GM12878 (cell line): ENCODE measurements at regions not wholly inside any gene's neighbourhood (a gene's known extent, or its start where the extent isn't known, plus 50 kb on each side); places are given as distances from the start of the nearest gene placed in this dataset.

Experiments
- ATAC-seq: fragments of 200-7000 bp; cut with Tn5 transposase; 3 replicates; pipeline ENCODE4 v1.9.1; 2020; ENCODE audit warnings: mild to moderate bottlenecking, moderate library complexity
- BruUV-seq: library from RNA; stranded (reverse); fragments of 400-500 nt; replicated peaks from 2 replicates; lab custom pipeline; 2021; lab: Mats Ljungman, UMichigan
- CTCF ChIA-PET: fragments of 300-600 bp; sonication (Branson Sonifier 250); formaldehyde crosslinking; extraction: SDS; loops from one replicate; lab custom pipeline; 2021; ENCODE audit warnings: inconsistent platforms; lab: Yijun Ruan, JAX
- POLR2A ChIA-PET: fragments of 350-600 bp; formaldehyde crosslinking; extraction: SDS; loops from one replicate; lab custom pipeline; 2021; ENCODE audit warnings: inconsistent platforms; lab: Charles Lee
- RAD21 ChIA-PET: fragments of 300-600 bp; sonication (Branson Sonifier 250); formaldehyde crosslinking; loops from one replicate; lab custom pipeline; 2023; ENCODE audit warnings: antibody characterized with exemption; ENCODE audit not compliant: unreplicated experiment; lab: Charles Lee
- SMC1A ChIA-PET: fragments of 300-600 bp; sonication (Branson Sonifier 250); formaldehyde crosslinking; loops from one replicate; lab custom pipeline; 2023; ENCODE audit not compliant: unreplicated experiment, uncharacterized antibody; lab: Charles Lee
- DNase-seq: peaks from one replicate; pipeline ENCODE4 v3.0.0-alpha.2; 2011; ENCODE audit warnings: low read depth, low spot score
- FAIRE-seq: peaks from 3 replicates; lab custom pipeline; 2011; peaks lifted over from hg19 to GRCh38; lab: Jason Lieb, UNC
- H2AFZ ChIP-seq: 2 replicates; pipeline ENCODE4 v1.6.0; 2011; ENCODE audit warnings: low read depth, low read length, control low read depth; ENCODE audit not compliant: control insufficient read depth
- H3K27ac ChIP-seq: 2 replicates; pipeline ENCODE4 v1.5.1; 2011; ENCODE audit warnings: control low read depth; ENCODE audit not compliant: control insufficient read depth, insufficient read depth
- H3K27me3 ChIP-seq, 2 experiments: replicated peaks in 1 of 2; 2 replicates each; pipeline versions ENCODE4 v1.6.0 to v1.6.1; 2011; ENCODE audit warnings: low read length in 1 of 2; ENCODE audit not compliant: control insufficient read depth in 2 of 2, insufficient read depth in 2 of 2
- H3K36me3 ChIP-seq, 2 experiments: 2 replicates each; pipeline ENCODE4 v1.5.1; 2011; ENCODE audit warnings: low read length in 1 of 2; ENCODE audit not compliant: control insufficient read depth in 2 of 2, insufficient read depth in 2 of 2
- H3K4me1 ChIP-seq: 2 replicates; pipeline ENCODE4 v1.6.1; 2011; ENCODE audit warnings: mild to moderate bottlenecking, low read length, moderate library complexity, mixed read lengths; ENCODE audit not compliant: control insufficient read depth, insufficient read depth
- H3K4me2 ChIP-seq: 2 replicates; pipeline ENCODE4 v1.6.0; 2011; ENCODE audit warnings: control low read depth; ENCODE audit not compliant: control insufficient read depth, insufficient read depth
- H3K4me3 ChIP-seq: fragments of 200-600 bp; sonication (generic); 2 replicates; pipeline ENCODE4 v1.5.1; 2016
- H3K79me2 ChIP-seq: 2 replicates; pipeline ENCODE4 v1.6.0; 2011; ENCODE audit warnings: low read length; ENCODE audit not compliant: control insufficient read depth, insufficient read depth
- H3K9ac ChIP-seq: 2 replicates; pipeline ENCODE4 v1.8.0; 2011; ENCODE audit warnings: low read length, control low read depth, mixed read lengths; ENCODE audit not compliant: control insufficient read depth, insufficient read depth
- H3K9me3 ChIP-seq: replicated peaks from 3 replicates; pipeline ENCODE4 v1.5.1; 2011; ENCODE audit warnings: mild to moderate bottlenecking, low read length; ENCODE audit not compliant: control insufficient read depth, insufficient read depth
- H4K20me1 ChIP-seq: 2 replicates; pipeline ENCODE4 v1.6.0; 2011; ENCODE audit not compliant: control insufficient read depth, insufficient read depth
- CBX3 ChIP-seq: fragments of 200-600 bp; sonication (generic); IDR thresholded peaks from 2 replicates; pipeline ENCODE4 v1.6.1; 2016; ENCODE audit warnings: low read depth, borderline replicate concordance
- CTCF ChIP-seq, 3 experiments: IDR thresholded peaks in 2 of 3; conservative IDR thresholded peaks in 1 of 3; 2 replicates each; pipeline ENCODE4 v1.5.1; 2011; ENCODE audit warnings: low read depth in 3 of 3, low read length in 3 of 3, mild to moderate bottlenecking in 3 of 3, control low read depth in 2 of 3, moderate library complexity in 2 of 3, inconsistent platforms in 1 of 3, mixed read lengths in 1 of 3; ENCODE audit not compliant: control insufficient read depth in 2 of 3, insufficient read depth in 1 of 3; ENCODE audit errors: extremely low read depth in 1 of 3
- E2F4 ChIP-seq: IDR thresholded peaks from 2 replicates; pipeline ENCODE4 v1.6.1; 2012; ENCODE audit warnings: low read depth, low read length, improper control_type of control experiment
- IKZF1 ChIP-seq: fragments of 450-650 bp; conservative IDR thresholded peaks from 2 replicates; pipeline ENCODE4 v1.6.1; 2017; ENCODE audit warnings: antibody characterized with exemption, mild to moderate bottlenecking
- JUNB ChIP-seq: IDR thresholded peaks from 2 replicates; pipeline ENCODE4 v1.6.1; 2016; ENCODE audit warnings: antibody characterized with exemption, mild to moderate bottlenecking
- MLLT1 ChIP-seq: fragments of 450-650 bp; IDR thresholded peaks from 2 replicates; pipeline ENCODE4 v1.6.1; 2016; ENCODE audit warnings: mild to moderate bottlenecking
- RAD21 ChIP-seq: IDR thresholded peaks from 2 replicates; pipeline ENCODE4 v1.6.1; 2011; ENCODE audit warnings: mild to moderate bottlenecking, low read depth, low read length, moderate library complexity; ENCODE audit not compliant: insufficient read depth
- SMC3 ChIP-seq: IDR thresholded peaks from 2 replicates; pipeline ENCODE4 v1.6.1; 2011; ENCODE audit warnings: low read length, improper control_type of control experiment, borderline replicate concordance
- WGBS: methylation state at CpG from one replicate; pipeline ENCODE4 v1.1.6; 2016; ENCODE audit warnings: low lambda C conversion rate; ENCODE audit not compliant: insufficient replicate concordance, insufficient coverage; ENCODE audit errors: missing lambda C conversion rate; 5-methylcytosine and 5-hydroxymethylcytosine counted together
- in situ Hi-C: fragments of 300-500 bp; cut with MboI; formaldehyde crosslinking; loops from 9 replicates; pipeline ENCODE4 v1.14.3; 2018; ENCODE audit warnings: mixed read lengths
- intact Hi-C: fragments of 100-400 bp; cut with micrococcal nuclease; formaldehyde crosslinking; loops from one replicate; pipeline ENCODE4 v1.14.2; 2022; ENCODE audit not compliant: unreplicated experiment

- FAIRE-seq (no peak), ATAC-seq (peak; percentile 77), DNase-seq (no peak)
- no peaks in the 10 kb centered on the region for H3K4me1 ChIP-seq
- TF ChIP-seq E2F4, result no peak
- H3K9ac ChIP-seq, result no peak overlapping the region
- in situ Hi-C loops (loop anchor here (5.0 kb wide), 3 partner anchors 145 to 340 kb away; no protein-coding TSS in a partner anchor), intact Hi-C loops (loop anchor here (1.0 to 5.0 kb wide), 6 partner anchors 70 to 338 kb away; no protein-coding TSS in a partner anchor)
- ChIA-PET CTCF (interaction anchor here (0.7 to 9.0 kb wide), 64 partner anchors 10 to 422 kb away, joined by 3 to 208 read pairs (median 6); no protein-coding TSS in a partner anchor), POLR2A (interaction anchor here (0.6 to 3.3 kb wide), 6 partner anchors 60 to 339 kb away, joined by 3 to 19 read pairs (median 5); no protein-coding TSS in a partner anchor), RAD21 (interaction anchor here (0.7 to 9.9 kb wide), 42 partner anchors 10 to 353 kb away, joined by 3 to 159 read pairs (median 6); no protein-coding TSS in a partner anchor), SMC1A (interaction anchor here (0.6 to 10.1 kb wide), 41 partner anchors 12 to 353 kb away, joined by 3 to 202 read pairs (median 7); no protein-coding TSS in a partner anchor)
- BruUV-seq, result no TSS peak
- H3K27ac ChIP-seq, result no peak overlapping the region
- H4K20me1 ChIP-seq, result no peaks in the 10 kb centered on the region
- no peaks in the 10 kb centered on the region; a peak in 1 of 4 replicates for H3K27me3 ChIP-seq
- 30% methylated on average over 8 of the region's 9 CpGs for WGBS
- H3K36me3 ChIP-seq, result no peaks in the 10 kb centered on the region
- no peak overlapping the region for H3K4me3 ChIP-seq
- no peaks in the 10 kb centered on the region; the same call in 2 of the 3 replicates for H3K9me3 ChIP-seq
- H3K4me2 ChIP-seq, result no peak overlapping the region
- H3K79me2 ChIP-seq, result no peaks in the 10 kb centered on the region
- H2AFZ ChIP-seq, result no peak overlapping the region
Observed at GRCh38 chr1:224851848-224852261, 77.6 kb upstream of the DNAH14 start.

- 51% methylated on average over 13 of the region's 13 CpGs for WGBS
- H3K9ac ChIP-seq, result no peak overlapping the region
- CTCF ChIA-PET, result interaction anchor here (0.6 to 9.0 kb wide), 34 partner anchors 9 to 365 kb away, joined by 3 to 208 read pairs (median 9); no protein-coding TSS in a partner anchor
- in situ Hi-C loops (loop anchor here (5.0 kb wide), 3 partner anchors 146 to 341 kb away; no protein-coding TSS in a partner anchor), intact Hi-C loops (loop anchor here (5.0 kb wide), 1 partner anchor 71 kb away; no protein-coding TSS in a partner anchor)
- H3K36me3 ChIP-seq, result no peaks in the 10 kb centered on the region
- no peak overlapping the region for H2AFZ ChIP-seq
- no TSS peak for BruUV-seq
- POLR2A ChIA-PET, result interaction anchor here (3.3 kb wide), 1 partner anchor 114 kb away, joined by 19 read pairs; no protein-coding TSS in a partner anchor
- TF ChIP-seq SMC3 (peak; percentile 70), IKZF1 (peak; percentile 43; the same call in 1 of the 2 replicates), CBX3 (no peak), MLLT1 (peak; percentile 58; the same call in 1 of the 2 replicates), RAD21 (peak; percentile 68), JUNB (no peak), CTCF (IDR thresholded peaks at IDR 0.05 in 2 of 3, conservative IDR thresholded peaks at IDR 0.05 in 1 of 3; ENCODE audit: control insufficient read depth in 2 of 3, extremely low read depth in 1 of 3, insufficient read depth in 1 of 3, low read depth in 3 of 3, low read length in 3 of 3) (peak; percentile 61 to 69 (median 69))
- H3K27me3 ChIP-seq, result no peaks in the 10 kb centered on the region; a peak in 1 of 4 replicates
- ATAC-seq (no peak), FAIRE-seq (peak; percentile 52), DNase-seq (peak; percentile 34)
- no peak overlapping the region for H3K4me2 ChIP-seq
- H4K20me1 ChIP-seq, result no peaks in the 10 kb centered on the region
- H3K27ac ChIP-seq, result no peak overlapping the region
- RAD21 ChIA-PET, result interaction anchor here (0.8 to 9.9 kb wide), 21 partner anchors 42 to 354 kb away, joined by 3 to 159 read pairs (median 7); no protein-coding TSS in a partner anchor
- H3K79me2 ChIP-seq, result no peaks in the 10 kb centered on the region
- H3K4me3 ChIP-seq, result no peak overlapping the region
- SMC1A ChIA-PET, result interaction anchor here (0.6 to 10.1 kb wide), 23 partner anchors 11 to 355 kb away, joined by 3 to 202 read pairs (median 17); no protein-coding TSS in a partner anchor
- H3K4me1 ChIP-seq, result no peaks in the 10 kb centered on the region
- no peaks in the 10 kb centered on the region; the same call in 2 of the 3 replicates for H3K9me3 ChIP-seq
Observed at GRCh38 chr1:224852901-224853568, 76.4 kb upstream of the DNAH14 start.
